GM18909 (cell line): ENCODE measurements at regions not wholly inside any gene's neighbourhood (a gene's known extent, or its start where the extent isn't known, plus 50 kb on each side); places are given as distances from the start of the nearest gene placed in this dataset.
"Not testable (repeated sequence)": the region's sequence is repeated elsewhere in the genome, so short reads cannot be mapped to it uniquely, and the experiment has no call there.

ENCODE experiments used
- ATAC-seq: cut with Tn5 transposase; IDR thresholded peaks from one replicate; pipeline ENCODE4 v1.9.1; 2021; ENCODE audit warnings: mild to moderate bottlenecking; ENCODE audit not compliant: unreplicated experiment, poor library complexity

- ATAC-seq: no peak
Measured at GRCh38 chr5:104564530-104564929, 1001.9 kb upstream of the NUDT12 start.

GRCh38 chr5:104556957-104557356 is 994.4 kb upstream of the NUDT12 start:
- no peak for ATAC-seq

- ATAC-seq: no peak
Measured at GRCh38 chr5:104551628-104552027, 989.0 kb upstream of the NUDT12 start.

- not testable (repeated sequence) for ATAC-seq
Measured at GRCh38 chr5:104546871-104547270, 984.3 kb upstream of the NUDT12 start.

DNA sequence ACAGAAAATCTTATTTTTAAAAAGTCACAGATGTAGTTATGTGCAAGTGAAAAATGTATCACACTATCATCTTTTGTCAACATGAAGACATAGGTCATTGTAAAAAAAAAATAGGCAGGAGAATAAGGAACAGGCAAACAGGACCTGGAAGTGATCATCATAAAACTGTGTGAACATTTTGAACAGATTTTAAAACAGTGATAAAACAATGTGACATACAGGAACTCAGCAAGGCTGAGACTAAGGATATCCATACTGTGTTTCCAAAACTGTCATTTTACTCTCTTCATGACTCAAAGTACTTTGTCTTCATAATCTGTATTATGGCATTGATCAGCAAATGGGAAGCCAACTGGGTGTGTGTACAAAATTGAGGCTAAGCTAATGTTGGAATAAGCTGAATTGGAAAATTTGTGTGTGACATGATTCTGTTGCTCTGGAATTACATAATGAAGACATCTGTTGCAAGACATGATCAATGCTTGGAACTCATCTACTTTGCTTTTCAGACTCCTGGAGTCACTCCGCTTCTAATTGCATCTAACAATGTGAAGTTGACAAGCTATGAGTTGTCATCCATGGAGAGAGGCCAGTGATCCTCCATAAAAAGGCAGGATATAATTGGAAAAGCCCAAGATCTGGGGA is 978.7 kb upstream of the NUDT12 start:
- ATAC-seq: no peak

- no peak for ATAC-seq
Measured at GRCh38 chr5:104540448-104540847, 977.9 kb upstream of the NUDT12 start.

- no peak for ATAC-seq
Measured at GRCh38 chr5:104539618-104540350, 977.2 kb upstream of the NUDT12 start.

- no peak for ATAC-seq
Measured at GRCh38 chr5:104538734-104539133, 976.1 kb upstream of the NUDT12 start.

DNA sequence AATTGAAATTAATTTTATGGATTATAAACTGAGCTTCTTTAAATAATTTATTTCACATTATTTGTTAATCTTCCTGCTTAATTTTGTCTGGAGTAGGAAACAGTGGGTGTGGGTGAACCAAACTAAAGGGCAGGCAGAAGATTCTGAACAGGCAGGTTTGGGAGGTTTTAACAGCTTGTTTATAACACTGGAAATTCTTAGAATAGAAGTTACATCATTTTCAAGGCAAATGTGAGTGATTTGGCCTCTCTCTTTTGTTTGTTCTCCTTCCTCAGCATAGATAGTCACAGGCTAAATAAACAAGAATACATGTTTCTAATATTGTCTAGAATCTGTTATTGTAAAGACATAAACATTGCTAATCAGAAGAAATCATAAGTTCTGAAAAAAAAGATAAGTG is 970.9 kb upstream of the NUDT12 start:
- ATAC-seq: no peak

DNA sequence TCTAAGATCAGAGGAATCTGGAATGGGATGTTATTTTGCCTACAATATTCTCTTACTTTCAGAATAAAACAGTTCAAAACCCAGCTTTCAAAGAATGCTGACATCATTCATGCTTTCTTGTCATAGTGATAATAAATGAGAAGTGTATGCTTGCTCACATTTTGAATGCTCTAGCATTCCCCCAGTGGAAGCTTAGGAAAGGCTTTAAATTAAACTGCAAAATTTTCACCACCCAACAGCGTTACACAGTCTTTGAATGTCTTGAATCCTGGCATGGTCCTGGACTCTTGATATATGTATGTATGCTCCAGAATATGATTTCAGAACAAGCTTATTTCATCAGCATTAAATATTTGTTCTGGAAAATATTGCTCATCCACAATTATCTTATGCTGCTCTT is 964.3 kb upstream of the NUDT12 start:
- ATAC-seq: no peak

GRCh38 chr5:104513640-104514072 is 951.1 kb upstream of the NUDT12 start:
- ATAC-seq: no peak

- ATAC-seq: no peak
Measured at GRCh38 chr5:104513121-104513602, 950.6 kb upstream of the NUDT12 start.

DNA sequence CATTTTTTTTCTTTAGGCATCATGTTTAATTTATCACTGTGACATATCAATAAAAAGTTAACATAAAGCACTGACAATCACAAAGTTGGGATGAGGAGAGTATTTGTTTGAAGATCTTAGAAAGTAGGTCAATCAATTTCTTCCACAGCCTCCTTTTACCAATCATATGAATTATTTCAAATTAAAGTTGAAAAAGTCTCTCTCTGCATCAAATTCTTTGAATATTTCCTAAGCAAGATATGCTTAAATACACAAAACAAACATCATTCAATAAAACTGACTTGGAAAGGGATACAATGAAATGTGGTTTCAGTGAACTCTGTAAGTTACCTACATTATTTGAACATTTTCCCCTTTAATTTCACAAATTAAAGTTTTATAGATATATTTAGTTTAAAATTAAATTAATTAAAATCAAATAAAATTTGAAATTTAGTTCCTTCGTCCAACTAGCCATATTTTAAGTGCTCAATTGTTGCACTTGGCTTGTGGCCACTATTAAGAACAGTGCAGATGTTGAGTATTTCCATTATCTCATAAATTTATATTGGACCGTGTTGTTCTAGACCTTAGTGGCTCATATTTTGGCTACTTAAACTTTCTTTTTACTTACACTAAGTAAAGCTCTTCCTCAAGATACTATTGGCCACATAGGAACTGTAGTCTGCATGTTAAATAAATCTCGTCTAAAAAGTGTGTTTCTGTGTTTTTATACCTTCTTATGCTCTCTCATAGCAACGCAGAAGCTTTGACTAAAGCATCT is 949.7 kb upstream of the NUDT12 start:
- no peak for ATAC-seq

DNA sequence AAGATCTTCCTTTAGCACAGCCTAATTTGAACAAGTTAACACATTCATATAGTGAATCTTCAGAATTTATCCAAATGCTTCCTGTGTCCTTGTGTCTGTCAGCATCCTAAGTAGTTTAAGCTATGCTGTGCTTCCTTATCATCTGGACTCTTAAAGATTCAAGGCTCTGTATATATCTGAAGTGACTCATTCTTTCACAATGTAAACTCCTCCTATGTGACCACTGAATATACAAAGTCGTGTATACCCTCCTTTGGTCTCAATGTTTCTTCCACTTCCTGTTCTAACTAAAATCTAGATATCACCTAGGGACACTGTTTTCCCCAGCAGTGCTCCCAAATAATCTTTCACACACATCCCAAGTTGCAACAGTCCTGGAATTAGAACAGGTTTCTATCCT is 935.7 kb upstream of the NUDT12 start:
- no peak for ATAC-seq

DNA sequence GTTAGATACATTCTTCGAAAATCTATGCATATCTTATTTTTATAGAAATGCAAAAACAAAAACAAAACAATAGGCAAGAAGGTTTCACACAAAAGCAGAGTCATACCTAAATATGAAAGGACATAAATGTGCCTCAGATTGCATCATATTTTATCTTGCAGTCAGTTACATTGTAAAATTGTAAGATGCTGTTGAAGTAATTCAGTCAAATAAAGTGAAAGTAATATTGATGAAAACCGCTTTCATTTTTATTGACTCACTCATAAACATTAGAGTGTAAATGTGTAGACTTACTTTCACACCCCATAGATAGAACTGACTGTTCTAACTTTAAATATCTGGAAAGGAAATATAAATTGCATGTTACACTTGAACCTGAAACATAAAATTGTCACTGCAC is 931.5 kb upstream of the NUDT12 start:
- no peak for ATAC-seq

DNA sequence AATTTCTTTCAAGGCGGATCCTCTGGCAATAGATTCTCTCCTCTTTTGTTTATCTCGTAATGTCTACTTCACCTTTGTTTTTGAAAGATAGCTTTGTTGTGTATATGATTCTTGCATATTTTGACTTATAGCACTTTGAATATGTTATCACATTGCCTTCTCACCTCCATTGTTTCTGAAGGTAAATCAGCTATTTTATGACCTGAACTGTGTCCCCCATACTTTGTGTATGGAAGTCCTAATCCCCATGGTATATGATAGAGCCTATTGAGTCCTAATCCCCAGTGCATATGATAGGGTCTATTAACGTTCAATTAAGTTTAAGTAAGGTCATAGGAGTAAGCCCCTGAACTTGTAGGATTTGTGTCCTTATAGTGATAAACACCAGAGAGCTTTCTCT is 910.2 kb upstream of the NUDT12 start:
- ATAC-seq: no peak

DNA sequence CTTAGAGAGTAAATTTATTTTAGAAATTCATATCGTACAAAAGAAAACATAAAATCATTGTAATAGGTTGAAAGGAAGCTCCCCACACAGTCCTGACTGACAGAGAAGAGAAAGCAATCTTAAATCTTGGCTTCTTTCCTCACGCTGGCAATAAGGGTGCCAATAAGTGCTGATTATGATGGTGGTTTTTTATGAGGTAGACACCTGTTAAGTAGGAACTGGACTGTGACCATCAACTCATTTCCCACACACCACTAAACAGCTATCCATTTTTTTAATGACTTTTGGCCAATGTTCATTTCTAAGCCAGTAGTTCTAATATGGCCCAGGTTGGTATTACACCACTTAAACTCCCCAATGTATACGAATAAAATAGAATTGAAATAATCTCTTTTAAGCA is 893.5 kb upstream of the NUDT12 start:
- no peak for ATAC-seq

DNA sequence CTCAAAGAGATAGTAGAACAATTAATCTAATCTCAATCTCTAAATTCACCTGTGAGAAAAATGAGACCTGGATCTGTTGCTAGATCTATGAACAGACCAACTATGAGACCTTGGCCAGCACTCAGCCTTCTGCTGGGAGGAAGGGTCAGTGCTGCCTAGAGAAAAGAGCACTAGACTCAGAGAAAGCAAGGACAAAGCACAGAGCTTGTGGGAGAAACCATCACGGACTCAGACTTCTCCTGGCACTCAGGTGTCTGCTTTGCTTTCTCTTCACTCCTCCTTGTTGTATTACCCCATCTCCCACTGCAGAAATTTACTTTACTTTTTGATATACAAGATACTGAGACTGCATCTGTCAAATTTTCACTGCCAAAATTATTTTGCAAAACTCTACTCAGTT is 890.0 kb upstream of the NUDT12 start:
- no peak for ATAC-seq

- ATAC-seq: not testable (repeated sequence)
Measured at GRCh38 chr5:104451911-104452310, 889.3 kb upstream of the NUDT12 start.

- no peak for ATAC-seq
Measured at GRCh38 chr5:104444656-104445055, 882.1 kb upstream of the NUDT12 start.

DNA sequence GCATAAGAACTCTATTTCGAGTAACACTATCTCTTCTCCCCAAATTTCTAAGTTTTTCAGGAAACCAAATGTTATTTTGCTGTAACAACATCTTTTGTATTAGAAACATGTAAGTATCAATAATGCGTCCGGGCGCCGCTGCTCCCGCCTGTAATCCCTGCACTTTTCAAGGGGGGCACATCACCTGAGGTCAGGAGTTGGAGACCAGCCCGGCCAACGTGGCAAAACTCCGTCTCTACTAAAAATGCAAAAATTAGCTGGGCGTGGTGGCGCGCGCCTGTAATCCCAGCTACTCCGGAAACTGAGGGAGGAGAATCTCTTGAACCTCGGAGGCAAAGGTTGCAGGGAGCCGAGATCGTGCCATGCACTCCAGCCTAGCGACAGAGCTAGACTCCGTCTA is 881.1 kb upstream of the NUDT12 start:
- no peak for ATAC-seq
